Body of pancreas (tissue), 4 donors: ENCODE measurements at regions not wholly inside any gene's neighbourhood (a gene's known extent, or its start where the extent isn't known, plus 50 kb on each side); places are given as distances from the start of the nearest gene placed in this dataset.

Experiments
- POLR2A ChIP-seq, 3 donors: fragments of 450-650 bp; IDR thresholded peaks; one replicate each; pipeline ENCODE4 v1.6.1; 2016; ENCODE audit warnings: antibody characterized with exemption in 3 of 3, mild to moderate bottlenecking in 2 of 3
- TF ChIP-seq, protein P1 (sequence below), 7 experiments: fragments of 450-650 bp in 4 of 7; fragments of 200-600 bp in 3 of 7; sonication (generic) in 3 of 7; IDR thresholded peaks; one replicate each; pipeline ENCODE4 v1.5.1; 2016 to 2019; ENCODE audit warnings: antibody characterized with exemption in 7 of 7

DNA sequence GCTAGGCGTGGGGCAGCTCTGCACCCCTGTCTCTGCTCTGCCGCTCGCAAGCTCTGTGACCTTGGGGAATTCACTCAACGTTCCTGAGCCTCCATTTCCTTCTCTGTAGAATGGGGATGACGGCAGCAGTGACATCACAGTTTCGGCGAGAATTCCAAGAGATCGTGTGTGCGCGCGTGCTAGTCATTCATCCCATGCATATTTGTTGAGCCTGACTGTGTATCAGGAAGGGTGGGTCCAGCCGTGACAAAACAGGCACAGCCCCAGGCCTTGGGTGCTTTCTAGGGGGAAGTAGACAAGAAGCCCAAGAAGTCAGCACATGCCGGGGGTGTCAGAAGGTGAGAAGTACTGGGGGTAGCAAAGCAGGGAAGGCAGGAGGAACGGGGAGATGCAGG, 145.6 kb upstream of the NCOR2 start:
- peak in 1 of 3 donors; percentile 28 for TF ChIP-seq POLR2A (IDR thresholded peaks at IDR 0.05)
- TF ChIP-seq, protein P1, sequence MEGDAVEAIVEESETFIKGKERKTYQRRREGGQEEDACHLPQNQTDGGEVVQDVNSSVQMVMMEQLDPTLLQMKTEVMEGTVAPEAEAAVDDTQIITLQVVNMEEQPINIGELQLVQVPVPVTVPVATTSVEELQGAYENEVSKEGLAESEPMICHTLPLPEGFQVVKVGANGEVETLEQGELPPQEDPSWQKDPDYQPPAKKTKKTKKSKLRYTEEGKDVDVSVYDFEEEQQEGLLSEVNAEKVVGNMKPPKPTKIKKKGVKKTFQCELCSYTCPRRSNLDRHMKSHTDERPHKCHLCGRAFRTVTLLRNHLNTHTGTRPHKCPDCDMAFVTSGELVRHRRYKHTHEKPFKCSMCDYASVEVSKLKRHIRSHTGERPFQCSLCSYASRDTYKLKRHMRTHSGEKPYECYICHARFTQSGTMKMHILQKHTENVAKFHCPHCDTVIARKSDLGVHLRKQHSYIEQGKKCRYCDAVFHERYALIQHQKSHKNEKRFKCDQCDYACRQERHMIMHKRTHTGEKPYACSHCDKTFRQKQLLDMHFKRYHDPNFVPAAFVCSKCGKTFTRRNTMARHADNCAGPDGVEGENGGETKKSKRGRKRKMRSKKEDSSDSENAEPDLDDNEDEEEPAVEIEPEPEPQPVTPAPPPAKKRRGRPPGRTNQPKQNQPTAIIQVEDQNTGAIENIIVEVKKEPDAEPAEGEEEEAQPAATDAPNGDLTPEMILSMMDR (IDR thresholded peaks at IDR 0.05), result no peak
